ENCODE measurements at regions not wholly inside any gene's neighbourhood (a gene's known extent, or its start where the extent isn't known, plus 50 kb on each side); places are given as distances from the start of the nearest gene placed in this dataset.

DNA sequence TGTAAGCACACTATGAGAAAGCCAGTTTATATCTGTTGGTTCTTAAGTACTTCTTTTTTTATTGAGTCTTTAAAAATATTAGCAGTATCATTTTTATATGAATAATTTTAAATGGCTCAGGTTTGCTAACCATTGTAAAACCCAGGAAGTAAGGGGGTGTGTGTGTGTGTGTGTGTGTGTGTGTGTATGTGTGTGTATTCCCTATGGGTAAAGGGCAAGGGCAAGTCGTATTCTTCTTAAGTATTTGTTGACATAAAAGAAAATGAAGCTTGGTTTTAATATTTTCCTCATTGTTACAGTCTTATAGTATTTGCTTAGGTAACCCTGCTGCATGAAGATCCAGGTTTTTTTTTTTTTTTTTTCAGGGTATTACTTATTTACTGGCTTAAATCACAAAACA lies 495.0 kb upstream of the B3GALT2 start:
- DNase-seq (ENCODE audit: insufficient read length, low spot score, missing footprints), result no peak
- Histone ChIP-seq H3K27me3 (ENCODE audit: insufficient read depth, low read length) (no peaks in the 10 kb centered on the region), H3K27ac (ENCODE audit: low read depth, low read length) (no peak overlapping the region), H3K36me3 (ENCODE audit: insufficient read depth, low read length) (no peaks in the 10 kb centered on the region), H3K4me2 (ENCODE audit: insufficient read depth, low read length) (no peak overlapping the region), H3K4me1 (ENCODE audit: insufficient read depth, low read length) (no peaks in the 10 kb centered on the region), H3K79me2 (ENCODE audit: insufficient read depth, low read length) (no peaks in the 10 kb centered on the region), H3K4me3 (ENCODE audit: insufficient read depth, low read length) (no peak overlapping the region), H2AFZ (ENCODE audit: low read length) (no peak overlapping the region), H3K9me3 (ENCODE audit: low read depth, low read length) (no peaks in the 10 kb centered on the region), H4K20me1 (ENCODE audit: insufficient read depth, low read length) (no peaks in the 10 kb centered on the region)
- TF ChIP-seq, protein P1, sequence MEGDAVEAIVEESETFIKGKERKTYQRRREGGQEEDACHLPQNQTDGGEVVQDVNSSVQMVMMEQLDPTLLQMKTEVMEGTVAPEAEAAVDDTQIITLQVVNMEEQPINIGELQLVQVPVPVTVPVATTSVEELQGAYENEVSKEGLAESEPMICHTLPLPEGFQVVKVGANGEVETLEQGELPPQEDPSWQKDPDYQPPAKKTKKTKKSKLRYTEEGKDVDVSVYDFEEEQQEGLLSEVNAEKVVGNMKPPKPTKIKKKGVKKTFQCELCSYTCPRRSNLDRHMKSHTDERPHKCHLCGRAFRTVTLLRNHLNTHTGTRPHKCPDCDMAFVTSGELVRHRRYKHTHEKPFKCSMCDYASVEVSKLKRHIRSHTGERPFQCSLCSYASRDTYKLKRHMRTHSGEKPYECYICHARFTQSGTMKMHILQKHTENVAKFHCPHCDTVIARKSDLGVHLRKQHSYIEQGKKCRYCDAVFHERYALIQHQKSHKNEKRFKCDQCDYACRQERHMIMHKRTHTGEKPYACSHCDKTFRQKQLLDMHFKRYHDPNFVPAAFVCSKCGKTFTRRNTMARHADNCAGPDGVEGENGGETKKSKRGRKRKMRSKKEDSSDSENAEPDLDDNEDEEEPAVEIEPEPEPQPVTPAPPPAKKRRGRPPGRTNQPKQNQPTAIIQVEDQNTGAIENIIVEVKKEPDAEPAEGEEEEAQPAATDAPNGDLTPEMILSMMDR (IDR thresholded peaks at IDR 0.05; ENCODE audit: extremely low read depth, low read depth, low read length), result no peak

DNA sequence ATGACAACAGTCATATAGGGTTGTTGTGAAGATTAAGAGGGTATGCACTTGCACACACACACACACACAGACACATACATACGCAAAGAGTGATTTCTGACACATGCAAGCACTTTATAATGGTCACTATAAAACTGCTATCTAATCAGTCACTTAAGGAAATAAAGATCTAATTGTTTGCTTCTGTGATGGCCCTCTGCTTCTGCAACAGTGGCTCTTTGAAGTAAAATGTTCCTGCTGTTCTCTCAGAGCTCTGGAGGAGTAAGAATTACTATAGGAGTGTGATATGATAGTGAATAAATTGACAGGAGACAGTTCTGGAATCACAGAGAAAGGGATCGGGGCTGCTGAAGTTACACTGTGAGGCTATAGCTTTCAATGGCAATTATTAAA lies 494.5 kb upstream of the B3GALT2 start:
- no peak overlapping the region for H2AFZ ChIP-seq (ENCODE audit: low read length)
- TF ChIP-seq, protein P1 (IDR thresholded peaks at IDR 0.05; ENCODE audit: extremely low read depth, low read depth, low read length), result no peak
- no peaks in the 10 kb centered on the region for H3K9me3 ChIP-seq (ENCODE audit: low read depth, low read length)
- H3K4me3 ChIP-seq (ENCODE audit: insufficient read depth, low read length), result no peak overlapping the region
- H3K4me1 ChIP-seq (ENCODE audit: insufficient read depth, low read length), result no peaks in the 10 kb centered on the region
- H4K20me1 ChIP-seq (ENCODE audit: insufficient read depth, low read length), result no peaks in the 10 kb centered on the region
- H3K27me3 ChIP-seq (ENCODE audit: insufficient read depth, low read length), result no peaks in the 10 kb centered on the region
- no peaks in the 10 kb centered on the region for H3K36me3 ChIP-seq (ENCODE audit: insufficient read depth, low read length)
- H3K79me2 ChIP-seq (ENCODE audit: insufficient read depth, low read length), result no peaks in the 10 kb centered on the region
- no peak overlapping the region for H3K4me2 ChIP-seq (ENCODE audit: insufficient read depth, low read length)
- no peak for DNase-seq (ENCODE audit: insufficient read length, low spot score, missing footprints)
- H3K27ac ChIP-seq (ENCODE audit: low read depth, low read length), result no peak overlapping the region

DNA sequence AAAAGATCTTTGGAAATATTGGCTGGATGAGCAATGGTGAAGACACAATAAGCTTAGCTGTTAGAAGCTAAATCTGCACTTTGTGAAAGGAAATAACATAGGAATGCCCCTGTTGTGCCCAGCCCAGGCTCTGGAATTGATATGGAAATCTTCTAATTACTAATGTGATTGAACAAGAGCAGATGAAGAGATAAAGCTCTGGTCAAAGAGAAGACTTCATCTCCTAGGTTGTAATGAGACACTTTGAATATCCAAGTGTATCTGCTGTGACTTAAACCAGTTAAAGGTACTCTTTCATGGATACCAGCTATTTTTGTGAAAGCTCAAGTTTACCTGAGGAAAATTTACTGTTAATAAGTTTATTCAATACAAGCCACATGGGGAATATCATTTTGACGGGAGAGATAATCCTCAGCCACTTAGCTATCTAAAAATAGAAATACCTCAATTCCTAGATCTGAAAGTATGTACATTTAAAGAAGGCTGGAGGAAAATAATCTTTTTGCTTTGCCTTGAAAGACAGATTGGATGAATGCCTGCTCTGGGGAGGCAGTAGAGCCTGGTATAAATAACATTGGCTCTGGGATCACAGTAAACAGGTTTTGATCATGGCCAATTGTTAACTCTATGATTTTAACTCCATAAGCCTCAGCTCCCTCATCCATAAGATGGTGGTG lies 494.0 kb upstream of the B3GALT2 start:
- H3K4me2 ChIP-seq (ENCODE audit: insufficient read depth, low read length), result no peak overlapping the region
- H4K20me1 ChIP-seq (ENCODE audit: insufficient read depth, low read length), result no peaks in the 10 kb centered on the region
- TF ChIP-seq, protein P1 (IDR thresholded peaks at IDR 0.05; ENCODE audit: extremely low read depth, low read depth, low read length), result no peak
- H3K36me3 ChIP-seq (ENCODE audit: insufficient read depth, low read length), result no peaks in the 10 kb centered on the region
- H2AFZ ChIP-seq (ENCODE audit: low read length), result no peak overlapping the region
- H3K9me3 ChIP-seq (ENCODE audit: low read depth, low read length), result no peaks in the 10 kb centered on the region
- H3K4me1 ChIP-seq (ENCODE audit: insufficient read depth, low read length), result no peaks in the 10 kb centered on the region
- DNase-seq (ENCODE audit: insufficient read length, low spot score, missing footprints), result no peak
- H3K79me2 ChIP-seq (ENCODE audit: insufficient read depth, low read length), result no peaks in the 10 kb centered on the region
- H3K27me3 ChIP-seq (ENCODE audit: insufficient read depth, low read length), result no peaks in the 10 kb centered on the region
- no peak overlapping the region for H3K27ac ChIP-seq (ENCODE audit: low read depth, low read length)
- no peak overlapping the region for H3K4me3 ChIP-seq (ENCODE audit: insufficient read depth, low read length)

DNA sequence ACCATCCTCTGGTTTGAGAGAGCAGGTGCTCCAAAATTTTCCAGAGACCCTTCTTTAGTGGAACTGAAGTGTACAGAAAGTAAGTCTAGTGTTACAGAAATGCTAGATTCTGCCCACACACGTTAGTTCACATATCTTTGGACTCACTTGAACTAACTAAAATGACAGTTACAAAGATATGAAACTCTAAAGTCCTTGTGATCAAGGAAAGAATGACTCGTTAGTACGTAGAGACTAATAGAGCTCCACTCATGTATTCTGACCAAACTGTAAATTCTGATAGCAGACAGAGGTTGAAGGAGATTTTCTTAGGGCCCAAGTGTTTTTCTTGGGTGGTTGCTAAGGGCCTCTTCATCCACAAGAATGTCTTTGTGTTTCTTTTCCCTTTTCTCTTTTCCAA lies 491.5 kb upstream of the B3GALT2 start:
- Histone ChIP-seq H3K4me2 (ENCODE audit: insufficient read depth, low read length) (no peak overlapping the region), H3K27ac (ENCODE audit: low read depth, low read length) (no peak overlapping the region), H3K9me3 (ENCODE audit: low read depth, low read length) (no peaks in the 10 kb centered on the region), H3K4me1 (ENCODE audit: insufficient read depth, low read length) (no peaks in the 10 kb centered on the region), H3K36me3 (ENCODE audit: insufficient read depth, low read length) (no peaks in the 10 kb centered on the region), H3K27me3 (ENCODE audit: insufficient read depth, low read length) (no peaks in the 10 kb centered on the region), H2AFZ (ENCODE audit: low read length) (no peak overlapping the region), H3K4me3 (ENCODE audit: insufficient read depth, low read length) (no peak overlapping the region), H4K20me1 (ENCODE audit: insufficient read depth, low read length) (no peaks in the 10 kb centered on the region), H3K79me2 (ENCODE audit: insufficient read depth, low read length) (no peaks in the 10 kb centered on the region)
- no peak for DNase-seq (ENCODE audit: insufficient read length, low spot score, missing footprints)
- TF ChIP-seq, protein P1 (IDR thresholded peaks at IDR 0.05; ENCODE audit: extremely low read depth, low read depth, low read length), result no peak

All from osteoblast (primary cell).